ENCODE measurements at regions not wholly inside any gene's neighbourhood (a gene's known extent, or its start where the extent isn't known, plus 50 kb on each side); places are given as distances from the start of the nearest gene placed in this dataset.

- Histone ChIP-seq H3K27me3 (ENCODE audit: control insufficient read depth, low read length) (no peaks in the 10 kb centered on the region), H3K36me3 (ENCODE audit: control insufficient read depth, low read length) (no peaks in the 10 kb centered on the region), H3K4me3 (ENCODE audit: low read length) (no peak overlapping the region), H4K20me1 (ENCODE audit: control insufficient read depth, insufficient read depth, low read depth, low read length) (no peaks in the 10 kb centered on the region), H3K27ac (ENCODE audit: low read depth, low read length) (no peak overlapping the region), H3F3A (ENCODE audit: control insufficient read depth, insufficient read depth) (no peaks in the 10 kb centered on the region), H3K9me2 (replicated peaks; ENCODE audit: control insufficient read depth, low read length) (no peaks in the 10 kb centered on the region), H3K4me2 (ENCODE audit: low read length) (no peak overlapping the region), H3K4me1 (ENCODE audit: control insufficient read depth, low read length) (no peaks in the 10 kb centered on the region), H3K9me3 (ENCODE audit: control insufficient read depth, insufficient read depth, low read length) (no peaks in the 10 kb centered on the region), H3K79me2 (ENCODE audit: control insufficient read depth, low read length) (no peaks in the 10 kb centered on the region)
- TF ChIP-seq EZH2phosphoT487 (IDR thresholded peaks at IDR 0.05; ENCODE audit: borderline replicate concordance, low read length) (no peak), CTCF (IDR thresholded peaks at IDR 0.05; ENCODE audit: low read depth, low read length, poor library complexity, severe bottlenecking) (no peak)
Measured at GRCh38 chr12:93113317-93114006, 184.4 kb upstream of the EEA1 start.

- H3K4me2 ChIP-seq (ENCODE audit: low read length): no peak overlapping the region
Measured at GRCh38 chr12:93115198-93115601, 186.1 kb upstream of the EEA1 start.

GRCh38 chr12:93115646-93116045 lies 186.6 kb upstream of the EEA1 start:
- Histone ChIP-seq H3K9me3 (ENCODE audit: control insufficient read depth, insufficient read depth, low read length) (no peaks in the 10 kb centered on the region), H3K9me2 (replicated peaks; ENCODE audit: control insufficient read depth, low read length) (no peaks in the 10 kb centered on the region), H3K4me2 (ENCODE audit: low read length) (no peak overlapping the region), H3K79me2 (ENCODE audit: control insufficient read depth, low read length) (no peaks in the 10 kb centered on the region), H3K27me3 (ENCODE audit: control insufficient read depth, low read length) (peaks cover 4% of the 10 kb centered on the region; the same call in 1 of the 2 replicates), H3K4me1 (ENCODE audit: control insufficient read depth, low read length) (no peaks in the 10 kb centered on the region), H3K4me3 (ENCODE audit: low read length) (no peak overlapping the region), H3K27ac (ENCODE audit: low read depth, low read length) (no peak overlapping the region), H3K36me3 (ENCODE audit: control insufficient read depth, low read length) (no peaks in the 10 kb centered on the region), H3F3A (ENCODE audit: control insufficient read depth, insufficient read depth) (no peaks in the 10 kb centered on the region), H4K20me1 (ENCODE audit: control insufficient read depth, insufficient read depth, low read depth, low read length) (no peaks in the 10 kb centered on the region)
- TF ChIP-seq CTCF (IDR thresholded peaks at IDR 0.05; ENCODE audit: low read depth, low read length, poor library complexity, severe bottlenecking) (no peak), EZH2phosphoT487 (IDR thresholded peaks at IDR 0.05; ENCODE audit: borderline replicate concordance, low read length) (no peak)

More at GRCh38 chr12:93115198-93115601, 186.1 kb upstream of the EEA1 start:
- Histone ChIP-seq H3K4me1 (ENCODE audit: control insufficient read depth, low read length) (no peaks in the 10 kb centered on the region), H3K27ac (ENCODE audit: low read depth, low read length) (no peak overlapping the region), H4K20me1 (ENCODE audit: control insufficient read depth, insufficient read depth, low read depth, low read length) (no peaks in the 10 kb centered on the region), H3K9me3 (ENCODE audit: control insufficient read depth, insufficient read depth, low read length) (no peaks in the 10 kb centered on the region), H3K4me3 (ENCODE audit: low read length) (no peak overlapping the region), H3K9me2 (replicated peaks; ENCODE audit: control insufficient read depth, low read length) (no peaks in the 10 kb centered on the region), H3K27me3 (ENCODE audit: control insufficient read depth, low read length) (peaks cover 4% of the 10 kb centered on the region; the same call in 1 of the 2 replicates), H3F3A (ENCODE audit: control insufficient read depth, insufficient read depth) (no peaks in the 10 kb centered on the region), H3K79me2 (ENCODE audit: control insufficient read depth, low read length) (no peaks in the 10 kb centered on the region), H3K36me3 (ENCODE audit: control insufficient read depth, low read length) (no peaks in the 10 kb centered on the region)
- no peak for TF ChIP-seq CTCF (IDR thresholded peaks at IDR 0.05; ENCODE audit: low read depth, low read length, poor library complexity, severe bottlenecking)
- no peak for TF ChIP-seq EZH2phosphoT487 (IDR thresholded peaks at IDR 0.05; ENCODE audit: borderline replicate concordance, low read length)

All from DOHH2 (cell line).